Tongue (tissue), 1 donor: ENCODE measurements at regions not wholly inside any gene's neighbourhood (a gene's known extent, or its start where the extent isn't known, plus 50 kb on each side); places are given as distances from the start of the nearest gene placed in this dataset.

Experiments used
- DNase-seq: peaks from one replicate; pipeline ENCODE4 v3.0.0-alpha.2; 2015

DNA sequence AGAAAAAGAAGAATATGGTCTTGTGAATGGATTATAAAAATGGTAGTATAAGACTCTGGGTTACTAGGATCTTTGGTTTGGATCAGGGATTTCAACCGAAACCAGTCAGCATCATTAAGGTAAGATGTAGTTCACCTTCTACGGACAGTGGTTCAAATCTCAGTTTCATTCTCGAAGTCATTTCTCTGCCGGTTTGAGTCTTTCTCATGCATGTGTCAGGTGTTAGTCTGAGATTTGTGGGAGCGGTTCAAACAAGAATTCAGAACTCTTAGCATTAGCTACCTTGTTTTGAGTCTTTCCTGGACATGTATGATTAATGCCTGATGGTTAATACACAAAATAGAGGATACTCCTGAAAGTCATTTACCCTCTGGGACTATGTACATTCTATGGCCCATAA lies 735.9 kb upstream of the NUDT12 start:
- DNase-seq = no peak

DNA sequence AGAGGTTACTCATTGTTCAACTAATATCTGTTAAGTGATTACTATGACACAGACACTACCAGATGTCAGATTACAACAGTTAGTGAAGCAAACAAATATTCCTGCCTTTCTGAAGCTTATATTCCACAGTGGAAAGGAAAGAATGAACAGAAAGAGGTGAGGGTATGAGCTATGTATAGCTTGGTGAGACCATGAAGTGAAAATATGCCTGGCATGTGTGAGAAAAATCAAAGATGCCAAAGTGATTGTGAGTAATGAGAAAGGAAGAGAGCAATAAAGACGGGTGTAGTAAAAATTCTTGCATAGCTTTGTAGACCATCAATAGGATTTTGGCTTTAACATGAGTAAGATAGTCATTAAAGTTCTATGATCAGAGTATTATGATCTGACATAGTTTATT lies 734.5 kb upstream of the NUDT12 start:
- no peak for DNase-seq

DNA sequence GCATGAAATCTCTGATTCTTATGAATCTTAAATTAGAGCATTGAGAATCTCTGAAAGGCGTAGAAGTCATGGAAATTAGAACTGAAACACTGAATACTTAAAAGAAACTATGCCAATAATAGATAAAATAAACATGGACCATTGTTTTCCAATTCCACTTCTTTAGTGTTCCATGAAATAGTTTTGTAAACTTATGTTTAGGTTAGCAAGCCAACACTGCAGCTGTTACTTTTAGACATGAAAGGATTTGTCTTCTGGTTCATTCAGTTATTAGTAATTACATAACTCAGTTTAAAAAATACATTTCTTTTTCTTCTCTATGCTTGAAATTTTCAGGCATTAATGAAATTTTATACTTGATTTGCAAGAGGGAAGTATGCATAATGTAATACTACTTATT lies 733.4 kb upstream of the NUDT12 start:
- DNase-seq = peak; percentile 28

DNA sequence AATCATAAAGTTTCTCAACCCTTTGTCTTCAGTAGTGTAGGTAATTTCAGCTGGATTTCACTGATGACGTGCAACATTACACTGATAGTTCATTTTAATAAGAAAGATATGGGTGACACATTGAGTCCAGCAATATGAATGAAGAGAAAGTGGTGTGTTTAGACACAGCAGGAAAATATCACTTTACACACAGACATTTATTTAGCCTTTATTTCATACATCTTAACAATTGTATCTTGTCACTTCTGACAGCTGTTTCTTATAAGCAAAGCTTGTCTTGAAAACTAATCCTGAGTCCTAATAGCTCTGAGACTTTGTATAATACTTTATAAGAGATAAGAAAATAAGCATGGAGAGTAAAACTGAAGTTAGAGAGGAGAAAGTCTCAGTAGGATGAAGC lies 720.5 kb upstream of the NUDT12 start:
- DNase-seq = no peak

DNA sequence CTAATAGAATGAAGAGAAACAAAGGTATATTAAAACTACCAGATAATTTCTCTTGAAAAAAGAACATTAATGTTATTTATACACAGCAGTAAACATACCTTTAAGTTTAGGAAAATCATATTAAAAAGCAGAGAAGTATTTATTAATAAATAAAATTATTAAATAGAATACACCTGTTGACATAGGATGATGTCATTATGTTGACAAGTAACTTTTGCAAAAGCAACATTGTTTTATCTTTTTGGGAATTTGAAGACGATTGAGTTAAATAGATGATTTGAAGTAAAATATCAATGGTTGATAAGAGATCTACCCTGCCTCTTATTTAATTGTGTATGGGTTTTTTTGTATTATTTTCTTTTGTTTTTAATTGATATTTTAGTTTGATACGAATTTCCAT lies 711.1 kb upstream of the NUDT12 start:
- DNase-seq = no peak

DNA sequence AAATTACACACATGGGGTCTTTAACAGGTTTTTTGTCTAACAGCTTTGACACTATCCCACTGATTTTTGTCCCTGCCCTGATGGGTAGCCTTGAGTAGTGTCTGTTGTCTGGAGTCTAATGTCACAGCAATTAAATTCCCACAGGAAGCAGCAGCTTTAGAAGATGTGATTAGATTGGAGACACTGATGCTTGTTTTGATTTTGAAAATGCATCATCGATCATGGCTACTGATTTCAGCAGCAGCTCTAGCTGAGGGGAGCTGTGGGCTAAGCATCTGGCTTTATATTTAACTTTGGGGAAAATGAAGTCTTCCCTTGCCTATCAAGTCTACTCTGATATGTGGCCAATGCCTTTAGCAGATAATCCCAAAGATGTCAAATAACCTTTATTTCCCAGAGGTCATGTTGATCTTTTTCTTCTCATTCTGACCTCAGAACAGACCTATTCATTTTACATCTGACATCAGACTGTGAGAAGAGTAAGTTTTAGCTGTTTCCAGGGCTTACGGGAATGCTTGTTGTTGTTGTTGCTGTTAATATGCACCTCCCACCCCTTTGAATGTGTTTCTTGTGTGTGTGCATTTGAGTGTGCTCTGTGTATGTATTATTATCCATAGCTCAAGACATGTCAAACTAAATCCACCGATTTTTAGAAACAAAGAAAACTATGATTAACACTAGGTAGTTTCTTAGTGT lies 704.9 kb upstream of the NUDT12 start:
- DNase-seq = no peak

DNA sequence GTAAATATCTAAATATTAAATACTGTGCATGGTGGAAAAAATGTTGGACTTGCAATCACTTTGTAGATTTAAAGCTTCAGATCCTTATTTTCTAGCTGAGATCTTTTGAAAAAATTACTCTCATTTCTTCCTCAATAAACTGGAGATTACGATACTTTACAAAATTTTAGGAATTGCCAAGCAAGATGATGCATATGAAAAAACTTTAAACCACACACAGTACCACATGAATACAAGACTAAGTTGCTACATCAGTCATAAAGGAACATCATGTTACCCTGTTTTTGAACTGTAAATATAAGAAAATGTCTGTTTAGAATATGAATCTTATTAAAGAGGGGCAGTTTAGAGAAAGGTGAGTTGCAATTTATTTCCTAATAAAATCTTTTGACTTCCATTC lies 703.6 kb upstream of the NUDT12 start:
- DNase-seq = no peak

DNA sequence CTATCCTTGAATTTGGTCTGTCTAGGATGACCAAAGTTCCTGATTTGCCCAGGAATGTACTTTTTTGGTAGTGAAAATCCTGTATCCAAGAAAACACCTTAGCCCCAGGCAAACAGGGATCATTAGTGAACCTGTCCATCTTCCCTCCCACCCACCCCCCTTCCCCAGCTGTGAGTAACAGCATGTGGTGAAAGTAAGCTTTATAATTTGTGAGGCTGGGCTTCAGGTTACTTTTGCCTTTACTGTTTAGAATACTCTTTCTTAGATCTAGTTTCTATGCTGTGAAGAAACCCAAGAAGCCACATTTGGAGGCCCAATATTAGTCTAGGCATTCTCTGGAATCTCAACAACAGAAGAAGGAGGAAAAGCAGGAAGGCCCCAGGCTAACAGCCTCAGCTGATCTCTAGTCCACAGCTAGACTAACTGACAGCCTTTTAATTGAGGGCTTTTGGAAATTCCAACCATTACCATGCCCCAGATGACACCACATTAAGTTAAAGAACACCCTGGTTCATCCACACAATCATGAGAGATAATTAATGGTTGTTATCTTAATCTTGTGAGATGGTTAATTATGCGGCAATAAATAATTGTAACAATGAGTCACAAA lies 703.0 kb upstream of the NUDT12 start:
- DNase-seq = no peak

DNA sequence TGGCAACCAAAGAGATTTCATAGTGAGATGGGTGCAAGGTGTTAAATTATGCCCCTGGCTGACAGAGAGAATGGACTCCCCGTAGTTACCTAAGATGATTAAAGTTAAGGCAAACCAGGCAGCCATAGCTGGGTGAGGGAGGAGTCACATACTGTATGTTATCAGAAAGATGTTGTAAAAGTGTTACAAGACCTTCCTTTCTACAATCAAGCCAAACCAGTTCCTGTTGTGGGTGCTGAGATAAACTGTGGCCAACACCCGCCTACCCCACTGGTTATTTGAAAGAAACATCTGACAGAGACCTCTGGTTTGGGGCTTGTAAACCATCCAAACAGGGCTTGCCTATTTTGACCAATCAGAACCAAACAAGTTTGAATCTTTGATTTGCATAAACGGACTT lies 684.7 kb upstream of the NUDT12 start:
- DNase-seq = no peak

DNA sequence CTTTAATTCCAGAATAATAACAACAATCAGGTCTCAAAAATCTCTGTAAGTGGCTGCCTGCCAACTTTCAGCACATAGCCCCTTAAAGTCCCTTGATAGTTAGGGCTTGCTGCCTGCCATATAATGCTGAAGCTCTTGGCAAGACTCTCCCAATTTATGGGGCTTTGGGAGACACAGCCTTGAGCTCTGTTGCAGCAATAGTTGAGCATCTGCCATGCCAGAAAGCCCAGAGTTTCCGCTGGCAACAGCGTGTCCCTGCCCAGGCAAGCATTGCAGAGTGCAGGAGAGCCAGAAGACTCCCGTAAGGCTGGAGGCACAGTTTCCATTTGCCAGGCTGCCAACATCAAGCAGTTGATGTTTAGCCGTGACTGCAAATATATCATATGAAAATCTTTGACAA lies 678.5 kb upstream of the NUDT12 start:
- peak; percentile 31 for DNase-seq

DNA sequence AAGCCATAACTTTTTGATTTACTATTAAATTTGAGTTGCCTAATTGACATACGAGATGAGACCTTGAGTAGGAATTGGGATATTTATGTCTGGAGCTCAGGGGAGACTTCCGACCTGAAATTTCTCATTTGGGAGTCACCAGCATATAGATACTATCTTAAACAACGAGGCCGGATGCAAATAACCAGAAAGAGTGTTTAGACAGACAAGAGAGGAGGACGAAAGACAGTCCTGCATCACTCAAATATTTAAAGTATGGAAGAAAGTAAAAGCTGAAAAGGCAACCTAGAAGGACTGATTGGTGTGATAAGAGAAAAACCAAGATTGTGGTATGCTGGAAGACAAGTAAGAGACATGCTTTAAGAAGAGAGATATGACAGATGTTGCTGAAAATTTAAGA lies 675.0 kb upstream of the NUDT12 start:
- no peak for DNase-seq

DNA sequence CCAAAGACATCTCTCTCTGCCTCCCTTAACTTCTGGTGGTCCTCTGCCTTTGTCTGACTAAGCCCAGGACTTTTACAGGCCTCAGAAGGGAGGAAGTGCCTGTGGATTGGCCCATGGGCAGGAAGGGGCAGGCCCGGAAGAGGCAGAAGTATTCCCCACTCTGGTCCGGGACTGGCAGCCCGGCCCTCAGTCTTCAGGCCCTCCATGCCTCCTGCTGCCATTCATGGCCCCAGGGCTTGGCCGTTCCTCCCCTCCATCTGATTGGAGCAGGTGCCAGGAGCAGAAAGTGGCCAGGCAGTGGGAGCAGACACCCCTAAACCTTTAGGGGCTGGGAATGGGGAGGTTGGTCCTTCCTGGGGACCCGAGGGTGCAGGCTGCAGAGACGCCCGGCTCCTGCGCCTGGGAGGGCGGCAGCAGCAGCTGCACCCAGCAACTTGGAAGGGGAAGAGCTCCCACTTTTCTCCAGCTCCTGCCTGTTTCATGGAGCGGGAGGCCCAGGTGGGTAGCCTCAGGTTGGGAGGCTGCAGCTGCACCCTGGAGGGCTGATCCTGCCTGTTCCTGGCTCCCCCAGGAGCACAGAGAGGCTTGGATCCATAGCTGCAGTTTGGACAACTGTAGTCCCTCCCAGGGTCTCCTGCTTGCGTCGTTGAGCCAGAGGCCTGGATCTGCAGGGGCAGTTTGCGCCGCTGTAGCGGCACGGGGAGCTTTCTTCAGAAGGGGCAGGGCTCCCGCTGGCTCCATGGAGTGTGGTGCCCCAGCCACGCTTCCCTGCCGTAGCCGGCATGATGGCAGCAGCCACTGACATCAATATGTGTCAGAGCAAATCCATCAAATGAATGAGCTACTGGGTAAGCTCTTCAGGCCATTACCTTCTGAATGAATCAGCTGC lies 661.5 kb upstream of the NUDT12 start:
- no peak for DNase-seq

DNA sequence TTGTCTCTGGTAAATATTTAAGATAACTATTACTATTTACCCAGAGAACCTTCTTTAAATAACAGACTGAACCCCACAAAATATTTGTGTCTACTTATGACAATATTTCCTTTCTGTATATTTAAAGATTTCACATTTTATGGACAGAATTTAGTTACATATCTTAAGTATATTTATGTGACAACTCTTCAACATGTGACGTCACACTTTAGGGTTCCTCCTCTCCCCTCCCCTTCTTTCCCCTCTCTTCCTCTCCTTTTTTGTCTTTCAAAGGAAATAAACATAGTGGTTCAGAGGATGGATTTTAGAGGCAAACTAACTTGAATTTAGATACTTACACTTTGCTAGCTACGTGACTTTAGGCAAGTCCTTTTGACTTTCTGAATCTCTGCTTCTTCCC lies 655.6 kb upstream of the NUDT12 start:
- DNase-seq = no peak

DNA sequence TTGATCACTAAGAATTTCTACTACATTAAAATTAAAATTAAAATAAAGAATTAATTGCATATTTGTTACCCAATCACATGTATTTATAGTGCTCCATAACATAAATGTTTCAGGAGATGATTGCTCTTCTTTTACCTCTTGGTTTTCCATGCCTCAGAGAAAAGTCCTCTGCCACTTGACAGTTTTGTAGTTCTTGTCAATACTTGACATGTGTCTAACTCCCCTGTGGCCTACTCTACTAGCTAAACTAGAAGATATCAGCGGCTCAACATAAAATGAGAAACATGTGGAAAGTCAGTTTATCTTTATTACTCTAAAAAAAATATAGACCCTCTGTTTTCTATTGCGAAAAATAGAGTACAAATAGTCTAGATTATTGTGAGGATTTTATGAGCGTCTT lies 650.6 kb upstream of the NUDT12 start:
- DNase-seq = no peak

DNA sequence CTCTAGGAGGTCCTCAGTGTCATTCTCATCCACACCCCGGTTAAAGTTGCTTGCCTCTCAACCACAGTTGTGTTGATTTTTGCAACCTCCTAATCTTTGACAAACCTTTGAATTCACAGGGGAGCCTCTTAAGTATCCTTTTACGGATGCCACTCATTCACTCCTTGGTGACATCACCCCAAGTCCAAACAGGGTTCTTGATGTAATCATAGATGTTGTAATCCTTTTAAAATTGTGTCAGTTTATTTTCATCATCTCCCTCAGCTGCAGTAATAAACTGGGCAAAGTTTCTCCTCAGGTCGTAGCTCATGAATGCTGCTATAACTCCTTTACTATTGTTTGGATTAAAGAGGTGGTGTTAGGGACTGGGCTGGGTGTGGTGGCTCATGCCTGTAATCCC lies 637.2 kb upstream of the NUDT12 start:
- DNase-seq = no peak

DNA sequence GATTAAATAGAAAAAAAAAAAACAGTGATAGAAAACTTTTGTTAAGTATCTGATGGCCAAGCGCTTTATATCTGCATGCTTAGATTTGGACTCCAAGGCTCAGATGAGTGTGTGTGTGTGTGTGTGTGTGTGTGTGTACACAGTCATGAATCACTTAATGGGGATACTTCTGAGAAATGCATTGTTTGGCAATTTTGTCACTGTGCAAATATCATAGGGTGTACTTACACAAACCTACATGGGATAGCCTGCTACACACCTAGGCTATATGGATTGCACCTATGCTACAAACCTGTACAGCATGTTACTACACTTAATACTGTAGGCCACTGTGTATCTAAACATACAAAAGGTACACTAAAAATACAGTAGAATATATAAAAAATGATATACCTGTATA lies 635.6 kb upstream of the NUDT12 start:
- DNase-seq = no peak

DNA sequence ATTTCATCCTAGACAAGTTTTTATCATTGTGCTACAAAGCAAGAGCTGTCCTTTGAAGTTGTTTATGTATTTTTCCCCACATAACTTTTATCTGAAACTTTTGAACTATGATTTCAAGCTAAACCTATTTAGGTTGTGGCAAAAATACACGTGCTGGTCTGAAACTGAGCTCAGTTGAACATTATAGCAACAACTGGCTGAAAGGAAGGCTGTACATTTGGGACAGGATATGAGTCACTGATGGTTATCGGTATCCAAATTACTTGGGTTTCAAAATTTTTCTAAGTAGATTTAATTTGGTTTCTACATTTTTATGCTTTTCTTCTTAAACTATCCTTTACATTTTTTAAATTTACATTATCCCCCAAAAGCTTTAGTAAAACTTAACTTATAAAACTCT lies 627.3 kb upstream of the NUDT12 start:
- no peak for DNase-seq

DNA sequence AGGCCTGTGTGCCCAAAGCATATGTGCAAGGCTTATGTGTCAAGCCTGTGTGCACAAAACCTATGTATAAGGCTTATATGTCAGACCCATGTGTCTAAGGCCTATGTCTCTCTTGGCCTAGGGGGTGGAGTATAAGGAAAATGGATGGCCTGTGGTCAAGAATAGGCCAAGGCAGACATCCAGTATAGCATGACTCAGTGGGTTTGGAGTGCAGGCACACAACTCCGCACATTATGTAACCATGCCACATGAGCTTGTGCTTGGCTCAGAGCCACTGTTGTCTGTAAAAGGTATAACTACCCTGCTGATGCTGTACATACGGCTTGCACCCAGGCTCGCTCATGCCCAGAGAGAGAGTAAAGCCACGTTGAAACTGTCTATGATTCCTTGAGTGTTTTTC lies 626.4 kb upstream of the NUDT12 start:
- no peak for DNase-seq

DNA sequence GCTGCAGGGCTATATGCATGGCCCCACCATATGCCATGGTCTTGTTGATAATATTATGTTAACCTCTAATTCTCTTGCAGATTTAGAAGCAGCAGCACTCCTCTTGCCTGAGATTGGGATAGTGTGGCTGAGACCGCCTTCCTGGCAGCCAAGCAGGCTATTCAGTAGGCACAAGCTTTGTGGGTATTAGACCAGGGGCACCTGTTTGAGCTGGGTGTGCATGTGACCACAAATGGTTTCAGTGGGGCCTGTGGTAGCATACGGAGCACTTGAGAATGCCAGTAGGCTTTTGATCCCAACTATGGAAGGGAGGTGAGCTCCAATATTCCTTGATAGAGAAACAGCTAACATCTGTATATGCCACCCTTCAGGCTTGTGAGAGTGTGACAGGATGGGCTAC lies 625.1 kb upstream of the NUDT12 start:
- DNase-seq = no peak

DNA sequence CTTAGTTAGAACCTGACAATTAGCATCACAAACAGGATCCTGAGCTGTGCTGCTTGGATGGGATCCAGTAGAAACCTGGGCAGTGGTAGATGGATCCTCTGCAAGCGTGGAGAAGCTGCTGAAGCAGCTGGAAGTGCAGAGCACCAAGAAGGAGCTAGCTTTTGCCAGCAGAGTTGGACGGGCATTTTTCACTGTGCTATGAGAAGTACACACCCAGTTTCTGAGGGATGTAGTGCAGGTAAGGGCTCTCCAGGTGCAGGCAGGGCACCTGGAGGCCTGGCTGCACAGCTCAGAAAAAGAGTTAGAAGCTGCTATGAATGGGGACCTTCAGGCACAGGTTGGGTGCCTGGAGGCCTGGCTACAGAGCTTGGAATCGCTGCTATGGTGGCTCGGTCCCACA lies 623.9 kb upstream of the NUDT12 start:
- DNase-seq = no peak

DNA sequence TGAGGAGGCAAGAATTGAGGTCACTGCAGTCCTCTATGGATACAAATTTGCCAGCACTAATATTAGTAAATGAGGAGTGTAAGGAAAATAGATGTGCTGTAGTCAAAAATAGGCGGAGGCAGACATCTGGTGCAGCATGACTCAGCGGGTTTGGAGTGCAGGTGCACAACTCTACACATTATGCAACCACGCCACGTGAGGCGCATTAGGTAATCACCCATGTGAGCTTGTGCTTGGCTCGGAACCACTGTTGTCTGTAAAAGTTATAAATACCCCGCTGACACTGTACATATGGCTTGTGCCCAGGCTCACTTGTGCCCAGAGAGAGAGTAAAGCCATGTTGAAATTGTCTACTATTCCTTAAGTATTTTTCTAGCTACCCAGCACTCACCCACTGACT lies 623.5 kb upstream of the NUDT12 start:
- no peak for DNase-seq

DNA sequence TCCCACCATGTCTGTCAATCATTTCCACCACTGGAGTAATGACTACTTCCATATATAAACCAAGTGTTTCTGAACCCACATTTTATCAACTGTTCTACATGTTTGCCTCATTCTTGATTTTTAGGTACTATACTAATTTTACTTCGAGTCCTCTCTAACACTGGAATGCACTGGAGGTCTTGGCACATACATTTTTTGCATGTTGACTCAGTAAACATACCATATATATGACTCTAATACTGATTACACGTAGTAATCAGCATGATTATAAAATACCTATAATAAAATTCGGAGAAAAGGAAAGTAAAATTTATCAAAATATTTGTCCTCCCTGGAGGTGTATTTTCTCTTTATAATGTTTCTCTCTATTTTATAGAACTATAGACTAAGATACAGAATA lies 621.7 kb upstream of the NUDT12 start:
- no peak for DNase-seq

DNA sequence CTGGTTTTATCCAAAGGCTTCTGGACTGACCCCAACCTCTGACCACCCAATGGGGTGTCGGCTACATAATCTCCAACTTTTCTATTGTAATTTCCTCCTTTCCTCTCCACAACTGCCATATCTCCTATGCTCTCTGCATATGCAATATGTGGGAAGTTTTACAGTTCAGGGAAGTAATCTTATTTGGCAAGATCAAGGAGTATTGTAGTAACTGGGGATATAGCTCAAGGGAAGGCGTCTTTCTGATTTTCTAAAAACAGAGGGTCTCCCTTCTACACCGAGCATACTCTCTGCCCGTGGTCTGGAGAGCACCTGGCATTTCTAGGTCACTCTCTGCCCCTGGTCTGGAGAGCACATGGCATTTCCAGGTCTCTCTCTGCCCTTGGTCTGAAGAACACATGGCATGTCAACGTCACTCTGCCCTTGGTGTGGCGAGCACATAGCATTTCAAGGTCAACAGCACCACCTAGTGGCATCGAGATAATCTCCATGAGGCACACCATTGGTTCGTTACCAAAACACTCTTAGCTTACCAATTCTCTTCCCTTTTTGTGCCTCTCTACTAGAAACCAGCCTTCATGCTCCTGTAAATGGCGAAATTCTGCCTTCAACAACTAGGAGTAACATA lies 616.4 kb upstream of the NUDT12 start:
- DNase-seq = no peak
